Endodermal cell (in vitro differentiated cells): ENCODE measurements at regions not wholly inside any gene's neighbourhood (a gene's known extent, or its start where the extent isn't known, plus 50 kb on each side); places are given as distances from the start of the nearest gene placed in this dataset.

Experiments used
- DNase-seq: peaks from one replicate; pipeline ENCODE4 v3.0.0-alpha.2; 2017
- H3K27ac ChIP-seq: 2 replicates; pipeline ENCODE4 v1.5.1; 2013; ENCODE audit warnings: mild to moderate bottlenecking, low read depth, low read length, moderate library complexity
- H3K27me3 ChIP-seq: 2 replicates; pipeline ENCODE4 v1.6.1; 2013; ENCODE audit warnings: mild to moderate bottlenecking, low read length, moderate library complexity; ENCODE audit not compliant: insufficient read depth, control insufficient read depth, poor library complexity, severe bottlenecking
- H3K36me3 ChIP-seq: 2 replicates; pipeline ENCODE4 v1.7.0; 2013; ENCODE audit warnings: mild to moderate bottlenecking, low read length, moderate library complexity; ENCODE audit not compliant: control insufficient read depth, insufficient read depth
- H3K4me1 ChIP-seq: one replicate; pipeline ENCODE4 v1.7.0; 2013; ENCODE audit warnings: low read length; ENCODE audit not compliant: control insufficient read depth, insufficient read depth
- H3K4me3 ChIP-seq: 2 replicates; pipeline ENCODE4 v1.5.1; 2013; ENCODE audit warnings: mild to moderate bottlenecking, low read length, moderate library complexity
- H3K9ac ChIP-seq: 2 replicates; pipeline ENCODE4 v1.6.1; 2013; ENCODE audit warnings: mild to moderate bottlenecking, low read length, moderate library complexity; ENCODE audit not compliant: poor library complexity, severe bottlenecking; ENCODE audit errors: extremely low read depth
- H3K9me3 ChIP-seq: 2 replicates; pipeline ENCODE4 v1.6.1; 2013; ENCODE audit warnings: mild to moderate bottlenecking, low read length, moderate library complexity; ENCODE audit not compliant: control insufficient read depth
- H3K27ac Mint-ChIP-seq: 2 replicates; pipeline ENCODE4 v1.8.0; 2020; ENCODE audit warnings: mixed read lengths
- H3K27me3 Mint-ChIP-seq: 2 replicates; pipeline ENCODE4 v1.8.0; 2021; ENCODE audit warnings: mild to moderate bottlenecking, mixed read lengths; ENCODE audit not compliant: insufficient read depth
- H3K36me3 Mint-ChIP-seq: 2 replicates; pipeline ENCODE4 v1.8.0; 2020; ENCODE audit warnings: low read depth, mixed read lengths
- H3K4me1 Mint-ChIP-seq: 2 replicates; pipeline ENCODE4 v1.8.0; 2020; ENCODE audit warnings: mixed read lengths
- H3K4me3 Mint-ChIP-seq: 2 replicates; pipeline ENCODE4 v1.8.0; 2020; ENCODE audit warnings: mild to moderate bottlenecking, moderate library complexity, mixed read lengths
- H3K9me3 Mint-ChIP-seq: 2 replicates; pipeline ENCODE4 v1.8.0; 2020; ENCODE audit warnings: mild to moderate bottlenecking, mixed read lengths
- CTCF ChIP-seq: fragments of 200-600 bp; sonication (generic); conservative IDR thresholded peaks from 2 replicates; pipeline ENCODE4 v1.5.0; 2021; ENCODE audit warnings: antibody characterized with exemption, mild to moderate bottlenecking
- WGBS, 2 experiments: methylation state at CpG; one replicate each; pipeline versions ENCODE4 v1.1.5 to v1.1.7; 2013; ENCODE audit warnings: missing lambda C conversion rate in 2 of 2, mixed read lengths in 1 of 2; ENCODE audit not compliant: insufficient coverage in 1 of 2, insufficient read length in 1 of 2; 5-methylcytosine and 5-hydroxymethylcytosine counted together

GRCh38 chr6:156389296-156389695, 387.9 kb upstream of the ARID1B start:
- DNase-seq, result no peak
- no peaks in the 10 kb centered on the region for H3K36me3 ChIP-seq
- peaks cover 2% of the 10 kb centered on the region for H3K27me3 Mint-ChIP-seq
- 93 to 95% methylated on average over 9 to 10 of the region's 10 CpGs for WGBS, 2 experiments
- H3K27me3 ChIP-seq, result no peaks in the 10 kb centered on the region
- no peak for TF ChIP-seq CTCF
- H3K4me1 ChIP-seq, result no peaks in the 10 kb centered on the region
- peaks cover 10% of the 10 kb centered on the region for H3K4me1 Mint-ChIP-seq
- no peak overlapping the region for H3K4me3 ChIP-seq
- H3K4me3 Mint-ChIP-seq, result no peak overlapping the region
- no peak overlapping the region for H3K27ac Mint-ChIP-seq
- H3K9me3 Mint-ChIP-seq, result no peaks in the 10 kb centered on the region
- no peaks in the 10 kb centered on the region for H3K9me3 ChIP-seq
- H3K27ac ChIP-seq, result no peak overlapping the region
- no peaks in the 10 kb centered on the region for H3K36me3 Mint-ChIP-seq
- no peak overlapping the region for H3K9ac ChIP-seq

- Histone ChIP-seq H3K9ac (no peak overlapping the region), H3K4me3 (no peak overlapping the region), H3K9me3 (no peaks in the 10 kb centered on the region), H3K27me3 (no peaks in the 10 kb centered on the region), H3K36me3 (no peaks in the 10 kb centered on the region), H3K4me1 (no peaks in the 10 kb centered on the region), H3K27ac (no peak overlapping the region)
- H3K4me1 Mint-ChIP-seq, result peaks cover 7% of the 10 kb centered on the region
- no peaks in the 10 kb centered on the region for H3K27me3 Mint-ChIP-seq
- no peak overlapping the region for H3K4me3 Mint-ChIP-seq
- 93% methylated on average over 4 of the region's 4 CpGs; no CpG with 5 or more reads in 1 of the 2 experiments for WGBS, 2 experiments
- no peaks in the 10 kb centered on the region for H3K36me3 Mint-ChIP-seq
- H3K9me3 Mint-ChIP-seq, result no peaks in the 10 kb centered on the region
- no peak for TF ChIP-seq CTCF
- no peak overlapping the region for H3K27ac Mint-ChIP-seq
- no peak for DNase-seq
These were observed 389.7 kb upstream of the ARID1B start for GRCh38 chr6:156387472-156387871.

- Histone ChIP-seq H3K27ac (no peak overlapping the region), H3K4me1 (no peaks in the 10 kb centered on the region), H3K9me3 (no peaks in the 10 kb centered on the region), H3K9ac (no peak overlapping the region), H3K36me3 (no peaks in the 10 kb centered on the region), H3K27me3 (no peaks in the 10 kb centered on the region), H3K4me3 (no peak overlapping the region)
- Mint-ChIP-seq H3K4me3 (no peak overlapping the region), H3K4me1 (peaks cover 20% of the 10 kb centered on the region), H3K27me3 (no peaks in the 10 kb centered on the region), H3K36me3 (no peaks in the 10 kb centered on the region), H3K9me3 (no peaks in the 10 kb centered on the region), H3K27ac (no peak overlapping the region)
- DNase-seq, result no peak
- TF ChIP-seq CTCF, result no peak
- 89 to 100% methylated on average over 1 to 2 of the region's 2 CpGs for WGBS, 2 experiments
These were observed 394.1 kb upstream of the ARID1B start for GRCh38 chr6:156383059-156383458.
